ENCODE measurements at regions not wholly inside any gene's neighbourhood (a gene's known extent, or its start where the extent isn't known, plus 50 kb on each side); places are given as distances from the start of the nearest gene placed in this dataset.
"Not testable (repeated sequence)": the region's sequence is repeated elsewhere in the genome, so short reads cannot be mapped to it uniquely, and the experiment has no call there.

- Histone ChIP-seq H3K4me3 (no peak overlapping the region), H4K20me1 (no peaks in the 10 kb centered on the region), H3K36me3 (no peaks in the 10 kb centered on the region), H3K4me1 (no peaks in the 10 kb centered on the region), H3K9me3 (replicated peaks in 1 of 11) (no peaks in the 10 kb centered on the region), H3K9ac (no peak overlapping the region), H3K4me2 (no peak overlapping the region), H3K27me3 (no peaks in the 10 kb centered on the region), H3K27ac (no peak overlapping the region)
- no peak for TF ChIP-seq Cebpa-rat (IDR thresholded peaks at IDR 0.05)
These were observed 381.7 kb downstream of the GPAT3 start for GRCh38 chr4:83917572-83917971.

- Histone ChIP-seq H3K36me3 (no peaks in the 10 kb centered on the region), H3K4me2 (peak overlapping the region in 3 of 11 experiments; percentile 13 to 25 (median 14); a peak in 5 of 22 replicates), H3K9me3 (replicated peaks in 1 of 11) (no peaks in the 10 kb centered on the region), H3K4me1 (0 out of 20 replicates have a peak, but pooled peaks cover 0 to 5% (median 0%) of the 10 kb centered on the region in 10 experiments), H3K9ac (no peak overlapping the region), H3K27me3 (no peaks in the 10 kb centered on the region), H3K4me3 (no peak overlapping the region), H4K20me1 (no peaks in the 10 kb centered on the region), H3K27ac (no peak overlapping the region)
- no peak for TF ChIP-seq Cebpa-rat (IDR thresholded peaks at IDR 0.05)
These were observed 374.8 kb downstream of the GPAT3 start for GRCh38 chr4:83910693-83911092.

- no peak overlapping the region for H3K27ac ChIP-seq
- no peak overlapping the region for H3K4me2 ChIP-seq
- no peak overlapping the region for H3K4me3 ChIP-seq
- 0 out of 20 replicates have a peak, but pooled peaks cover 0 to 5% (median 0%) of the 10 kb centered on the region in 10 experiments for H3K4me1 ChIP-seq
- no peaks in the 10 kb centered on the region for H3K27me3 ChIP-seq
- H3K36me3 ChIP-seq = no peaks in the 10 kb centered on the region
- no peaks in the 10 kb centered on the region for H4K20me1 ChIP-seq
- no peak overlapping the region for H3K9ac ChIP-seq
- TF ChIP-seq Cebpa-rat (IDR thresholded peaks at IDR 0.05) = no peak
- no peaks in the 10 kb centered on the region for H3K9me3 ChIP-seq (replicated peaks in 1 of 11)
These were observed 370.7 kb downstream of the GPAT3 start for GRCh38 chr4:83906561-83906960.

- H3K4me2 ChIP-seq = no peak overlapping the region
- H3K36me3 ChIP-seq = no peaks in the 10 kb centered on the region
- no peak overlapping the region for H3K9ac ChIP-seq
- H3K9me3 ChIP-seq (replicated peaks in 1 of 11) = no peaks in the 10 kb centered on the region
- H4K20me1 ChIP-seq = no peaks in the 10 kb centered on the region
- no peak for TF ChIP-seq Cebpa-rat (IDR thresholded peaks at IDR 0.05)
- H3K4me1 ChIP-seq = 0 out of 20 replicates have a peak, but pooled peaks cover 0 to 4% (median 0%) of the 10 kb centered on the region in 10 experiments
- H3K27me3 ChIP-seq = no peaks in the 10 kb centered on the region
- no peak overlapping the region for H3K4me3 ChIP-seq
- H3K27ac ChIP-seq = no peak overlapping the region
These were observed 370.0 kb downstream of the GPAT3 start for GRCh38 chr4:83905952-83906351.

- H3K4me2 ChIP-seq; H3K4me1 ChIP-seq; H4K20me1 ChIP-seq; H3K9ac ChIP-seq; H3K36me3 ChIP-seq; H3K4me3 ChIP-seq; H3K9me3 ChIP-seq (replicated peaks in 1 of 11); H3K27me3 ChIP-seq; H3K27ac ChIP-seq: not testable (repeated sequence)
These were observed 367.8 kb downstream of the GPAT3 start for GRCh38 chr4:83903740-83904139.

GRCh38 chr4:83894831-83895230 lies 358.9 kb downstream of the GPAT3 start:
- H3K9ac ChIP-seq = no peak overlapping the region
- no peak overlapping the region for H3K27ac ChIP-seq
- peaks cover 0 to 5% (median 0%) of the 10 kb centered on the region in 10 experiments; a peak in 5 of 20 replicates for H3K4me1 ChIP-seq
- no peaks in the 10 kb centered on the region for H3K36me3 ChIP-seq
- H3K4me2 ChIP-seq = no peak overlapping the region
- H4K20me1 ChIP-seq = no peaks in the 10 kb centered on the region
- H3K9me3 ChIP-seq (replicated peaks in 1 of 11) = no peaks in the 10 kb centered on the region
- no peak overlapping the region for H3K4me3 ChIP-seq
- H3K27me3 ChIP-seq = no peaks in the 10 kb centered on the region
- no peak for TF ChIP-seq Cebpa-rat (IDR thresholded peaks at IDR 0.05)

GRCh38 chr4:83890816-83891215 lies 354.9 kb downstream of the GPAT3 start:
- no peak overlapping the region for H3K4me2 ChIP-seq
- H4K20me1 ChIP-seq = no peaks in the 10 kb centered on the region
- no peak overlapping the region for H3K27ac ChIP-seq
- no peak for TF ChIP-seq Cebpa-rat (IDR thresholded peaks at IDR 0.05)
- peaks cover 0 to 14% (median 0%) of the 10 kb centered on the region in 11 experiments; a peak in 4 of 22 replicates for H3K9me3 ChIP-seq (replicated peaks in 1 of 11)
- H3K27me3 ChIP-seq = no peaks in the 10 kb centered on the region
- H3K4me3 ChIP-seq = no peak overlapping the region
- H3K9ac ChIP-seq = no peak overlapping the region
- no peaks in the 10 kb centered on the region for H3K36me3 ChIP-seq
- H3K4me1 ChIP-seq = peaks cover 0 to 10% (median 0%) of the 10 kb centered on the region in 10 experiments; a peak in 6 of 20 replicates

GRCh38 chr4:83890231-83890630 lies 354.3 kb downstream of the GPAT3 start:
- Histone ChIP-seq H3K27me3 (no peaks in the 10 kb centered on the region), H3K4me3 (no peak overlapping the region), H4K20me1 (no peaks in the 10 kb centered on the region), H3K4me1 (peaks cover 0 to 16% (median 0%) of the 10 kb centered on the region in 10 experiments; a peak in 6 of 20 replicates), H3K27ac (no peak overlapping the region), H3K9ac (no peak overlapping the region), H3K36me3 (no peaks in the 10 kb centered on the region), H3K4me2 (peak overlapping the region in 1 of 11 experiments; percentile 16; a peak in 1 of 22 replicates), H3K9me3 (replicated peaks in 1 of 11) (peaks cover 0 to 14% (median 0%) of the 10 kb centered on the region in 11 experiments; a peak in 4 of 22 replicates)
- TF ChIP-seq Cebpa-rat (IDR thresholded peaks at IDR 0.05) = no peak

- no peak for TF ChIP-seq Cebpa-rat (IDR thresholded peaks at IDR 0.05)
- Histone ChIP-seq H3K4me1 (peaks cover 0 to 17% (median 0%) of the 10 kb centered on the region in 10 experiments; a peak in 6 of 20 replicates), H3K9me3 (replicated peaks in 1 of 11) (peaks cover 0 to 14% (median 0%) of the 10 kb centered on the region in 11 experiments; a peak in 4 of 22 replicates), H3K4me2 (peak overlapping the region in 1 of 11 experiments; percentile 16; a peak in 1 of 22 replicates), H4K20me1 (no peaks in the 10 kb centered on the region), H3K27ac (no peak overlapping the region), H3K4me3 (no peak overlapping the region), H3K27me3 (no peaks in the 10 kb centered on the region), H3K36me3 (no peaks in the 10 kb centered on the region), H3K9ac (no peak overlapping the region)
These were observed 353.9 kb downstream of the GPAT3 start for GRCh38 chr4:83889802-83890201.

Measured in BLaER1 treated with 17β-estradiol and CSF1 and Interleukin-3, amounts not matched to agents 10 nM and 100 nM (cell line).